NCI-H2107 treated with DMSO at 0.1 percent for 48 hours (cell line): ENCODE measurements at regions not wholly inside any gene's neighbourhood (a gene's known extent, or its start where the extent isn't known, plus 50 kb on each side); places are given as distances from the start of the nearest gene placed in this dataset.
A peak's percentile ranks its signal among the peaks of the same experiment; 100 is the strongest.
"Not testable (repeated sequence)": the region's sequence is repeated elsewhere in the genome, so short reads cannot be mapped to it uniquely, and the experiment has no call there.

Source experiments
- DNase-seq: peaks from one replicate; lab custom pipeline; 2025; ENCODE audit not compliant: unreplicated experiment; lab: John Stamatoyannopoulos, UW

GRCh38 chr9:78663369-78663768 is 366.4 kb downstream of the PSAT1 start:
- no peak for DNase-seq

GRCh38 chr9:78664370-78664769 is 367.4 kb downstream of the PSAT1 start:
- DNase-seq = no peak

GRCh38 chr9:78666818-78667414 is 370.0 kb downstream of the PSAT1 start:
- no peak for DNase-seq

GRCh38 chr9:78668148-78668832 is 371.4 kb downstream of the PSAT1 start:
- peak; percentile 7 for DNase-seq

GRCh38 chr9:78669591-78669990 is 372.7 kb downstream of the PSAT1 start:
- DNase-seq = no peak

- DNase-seq = no peak
These were observed 374.9 kb downstream of the PSAT1 start for GRCh38 chr9:78671785-78672184.

GRCh38 chr9:78674874-78675273 is 377.9 kb downstream of the PSAT1 start:
- no peak for DNase-seq

GRCh38 chr9:78676009-78676408 is 379.1 kb downstream of the PSAT1 start:
- DNase-seq = no peak

- no peak for DNase-seq
These were observed 379.7 kb downstream of the PSAT1 start for GRCh38 chr9:78676623-78677022.

GRCh38 chr9:78677326-78677725 is 380.4 kb downstream of the PSAT1 start:
- no peak for DNase-seq

- DNase-seq = no peak
These were observed 382.0 kb downstream of the PSAT1 start for GRCh38 chr9:78678877-78679276.

- DNase-seq = no peak
These were observed 383.3 kb downstream of the PSAT1 start for GRCh38 chr9:78680196-78680595.

GRCh38 chr9:78682216-78682615 is 385.3 kb downstream of the PSAT1 start:
- no peak for DNase-seq

GRCh38 chr9:78685471-78685870 is 388.5 kb downstream of the PSAT1 start:
- DNase-seq = no peak

GRCh38 chr9:78688796-78689195 is 391.9 kb downstream of the PSAT1 start:
- DNase-seq = no peak

- no peak for DNase-seq
These were observed 394.6 kb downstream of the PSAT1 start for GRCh38 chr9:78691542-78691941.

GRCh38 chr9:78692871-78693270 is 395.9 kb downstream of the PSAT1 start:
- no peak for DNase-seq

GRCh38 chr9:78694974-78695373 is 398.0 kb downstream of the PSAT1 start:
- DNase-seq = peak; percentile 91

- peak; percentile 67 for DNase-seq
These were observed 398.6 kb downstream of the PSAT1 start for GRCh38 chr9:78695519-78695918.

GRCh38 chr9:78697618-78698017 is 400.7 kb downstream of the PSAT1 start:
- DNase-seq = no peak

- no peak for DNase-seq
These were observed 401.4 kb downstream of the PSAT1 start for GRCh38 chr9:78698371-78698770.

- not testable (repeated sequence) for DNase-seq
These were observed 402.3 kb downstream of the PSAT1 start for GRCh38 chr9:78699217-78699616.

- not testable (repeated sequence) for DNase-seq
These were observed 407.2 kb downstream of the PSAT1 start for GRCh38 chr9:78704153-78704552.
